D721Med (cell line): ENCODE measurements at regions not wholly inside any gene's neighbourhood (a gene's known extent, or its start where the extent isn't known, plus 50 kb on each side); places are given as distances from the start of the nearest gene placed in this dataset.

Experiments
- DNase-seq: peaks from one replicate; pipeline ENCODE4 v3.0.0; 2011; ENCODE audit warnings: low spot score; ENCODE audit not compliant: insufficient read length
- FAIRE-seq: peaks from 2 replicates; lab custom pipeline; 2011; peaks lifted over from hg19 to GRCh38; lab: Jason Lieb, UNC
- CTCF ChIP-seq: IDR thresholded peaks from 2 replicates; pipeline ENCODE4 v1.5.1; 2012; ENCODE audit warnings: mild to moderate bottlenecking, control low read depth; ENCODE audit not compliant: insufficient read depth; ENCODE audit errors: missing control alignments

GRCh38 chr5:114174131-114174530 is 187.7 kb upstream of the KCNN2 start:
- no peak for TF ChIP-seq CTCF
- FAIRE-seq: no peak
- DNase-seq: no peak

DNA sequence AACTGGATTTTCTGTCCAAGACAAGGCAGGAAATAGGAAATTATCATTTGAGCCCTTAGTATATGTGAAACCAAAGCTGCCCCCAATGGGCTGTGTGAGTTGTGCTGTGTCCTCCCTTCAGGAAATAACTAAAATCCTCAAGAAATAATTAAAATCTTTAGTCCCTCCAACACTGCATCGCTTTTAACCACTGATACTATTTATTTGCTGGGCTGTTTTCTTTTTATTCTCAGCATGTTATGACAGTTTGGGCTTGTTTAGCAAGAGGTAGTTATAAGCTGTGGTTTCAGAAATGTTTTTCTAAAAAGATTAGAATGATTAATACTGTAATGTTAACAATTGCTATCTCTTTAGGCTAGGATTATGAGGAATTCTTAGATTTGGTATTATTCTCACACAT is 187.0 kb upstream of the KCNN2 start:
- no peak for FAIRE-seq
- no peak for DNase-seq
- no peak for TF ChIP-seq CTCF

DNA sequence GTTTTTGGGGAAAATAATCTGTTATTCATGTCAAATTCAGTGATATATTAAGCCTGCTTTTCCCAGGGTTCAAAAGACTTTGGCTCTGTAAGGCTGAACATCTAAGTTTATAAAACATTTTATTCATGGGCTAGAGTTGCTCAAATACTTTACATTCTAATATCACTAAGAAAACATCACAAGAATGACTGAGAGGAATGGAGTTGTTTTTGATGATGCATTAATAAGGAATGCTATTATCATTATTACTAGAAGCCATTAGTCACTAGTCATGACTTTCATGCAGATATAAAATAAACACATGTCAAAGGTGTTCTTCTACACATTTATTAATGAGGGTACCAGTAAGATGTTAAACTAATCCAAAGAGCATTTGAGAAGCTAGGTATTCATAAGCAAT is 185.5 kb upstream of the KCNN2 start:
- TF ChIP-seq CTCF: no peak
- no peak for DNase-seq
- no peak for FAIRE-seq

GRCh38 chr5:114179134-114179533 is 182.7 kb upstream of the KCNN2 start:
- no peak for TF ChIP-seq CTCF
- FAIRE-seq: no peak
- no peak for DNase-seq

GRCh38 chr5:114184006-114184405 is 177.9 kb upstream of the KCNN2 start:
- DNase-seq (no peak), FAIRE-seq (no peak)
- TF ChIP-seq CTCF: no peak

DNA sequence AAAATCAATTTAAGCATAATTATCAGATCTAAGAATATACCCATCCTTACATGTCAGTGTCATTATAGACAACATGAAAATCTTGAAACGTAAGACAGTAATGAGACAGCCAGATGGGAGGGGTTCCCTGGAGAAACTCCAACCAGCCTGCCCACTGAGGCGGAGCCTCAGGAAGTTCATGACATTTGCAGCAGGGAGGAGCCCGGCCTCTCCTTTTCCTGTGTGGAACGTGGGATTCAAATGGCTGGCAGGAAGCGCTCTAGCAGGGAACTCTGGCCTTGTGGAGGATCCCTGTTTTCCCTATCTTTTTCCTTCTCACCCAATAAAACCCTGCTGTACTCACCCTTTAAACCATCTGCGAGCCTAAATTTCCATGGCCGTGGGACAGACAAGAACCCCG is 176.6 kb upstream of the KCNN2 start:
- FAIRE-seq (no peak), DNase-seq (no peak)
- TF ChIP-seq CTCF: no peak

DNA sequence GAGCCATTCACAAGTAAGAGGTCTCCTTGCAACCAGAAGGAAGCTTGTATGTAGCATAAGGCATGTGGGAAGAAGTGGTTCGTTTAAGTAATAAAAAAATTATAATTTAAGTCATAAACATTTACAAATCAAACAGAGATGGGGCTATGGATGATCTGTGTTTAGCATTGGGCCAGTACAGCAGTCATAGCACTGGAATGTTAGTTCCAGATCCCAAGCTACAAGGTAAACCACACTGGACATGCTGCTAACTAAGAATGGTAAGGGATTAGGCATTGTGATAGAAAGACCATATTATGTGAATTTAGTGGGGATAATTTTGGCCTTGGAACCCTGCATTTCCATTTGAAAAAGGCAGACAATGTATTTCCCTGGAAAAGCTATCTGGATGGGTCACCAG is 170.4 kb upstream of the KCNN2 start:
- DNase-seq (no peak), FAIRE-seq (no peak)
- TF ChIP-seq CTCF: no peak
